Suprapubic skin (tissue), 4 donors: ENCODE measurements at regions not wholly inside any gene's neighbourhood (a gene's known extent, or its start where the extent isn't known, plus 50 kb on each side); places are given as distances from the start of the nearest gene placed in this dataset.
A peak's percentile ranks its signal among the peaks of the same experiment; 100 is the strongest.
"Not testable (repeated sequence)": the region's sequence is repeated elsewhere in the genome, so short reads cannot be mapped to it uniquely, and the experiment has no call there.

Source experiments
- DNase-seq, 2 donors: peaks; one replicate each; pipeline ENCODE4 v3.0.0-alpha.2; 2019; ENCODE audit warnings: low spot score in 2 of 2
- H3K27ac ChIP-seq: fragments of 200-600 bp; sonication (generic); one replicate; pipeline ENCODE4 v1.5.1; 2019
- H3K27me3 ChIP-seq: fragments of 200-600 bp; sonication (generic); one replicate; pipeline ENCODE4 v1.5.1; 2019
- H3K36me3 ChIP-seq: fragments of 200-600 bp; sonication (generic); one replicate; pipeline ENCODE4 v1.5.1; 2019
- H3K4me1 ChIP-seq: fragments of 200-600 bp; sonication (generic); one replicate; pipeline ENCODE4 v1.5.1; 2019
- H3K4me3 ChIP-seq: fragments of 200-600 bp; sonication (generic); one replicate; pipeline ENCODE4 v1.5.1; 2019; ENCODE audit warnings: mild to moderate bottlenecking
- H3K9me3 ChIP-seq: fragments of 200-600 bp; sonication (generic); one replicate; pipeline ENCODE4 v1.5.1; 2019
- CTCF ChIP-seq, 2 donors: fragments of 200-600 bp in 1 of 2; fragments of 450-650 bp in 1 of 2; sonication (generic) in 1 of 2; IDR thresholded peaks; one replicate each; pipeline ENCODE4 v1.5.1; 2016 to 2019; ENCODE audit warnings: antibody characterized with exemption in 2 of 2, mild to moderate bottlenecking in 1 of 2, moderate library complexity in 1 of 2
- EP300 ChIP-seq: sonication (generic); formaldehyde crosslinking; IDR thresholded peaks from one replicate; pipeline ENCODE4 v1.6.1; 2017; ENCODE audit warnings: antibody characterized with exemption
- POLR2A ChIP-seq, 2 donors: fragments of 450-650 bp; IDR thresholded peaks; one replicate each; pipeline ENCODE4 v1.6.1; 2017; ENCODE audit warnings: antibody characterized with exemption in 2 of 2, mild to moderate bottlenecking in 2 of 2, moderate library complexity in 2 of 2
- POLR2AphosphoS5 ChIP-seq, 3 donors: sonication (generic); formaldehyde crosslinking; IDR thresholded peaks; one replicate each; pipeline ENCODE4 v1.6.1; 2017; ENCODE audit warnings: antibody characterized with exemption in 3 of 3
- WGBS: methylation state at CpG from one replicate; pipeline ENCODE4 v1.1.5; 2018; 5-methylcytosine and 5-hydroxymethylcytosine counted together

DNA sequence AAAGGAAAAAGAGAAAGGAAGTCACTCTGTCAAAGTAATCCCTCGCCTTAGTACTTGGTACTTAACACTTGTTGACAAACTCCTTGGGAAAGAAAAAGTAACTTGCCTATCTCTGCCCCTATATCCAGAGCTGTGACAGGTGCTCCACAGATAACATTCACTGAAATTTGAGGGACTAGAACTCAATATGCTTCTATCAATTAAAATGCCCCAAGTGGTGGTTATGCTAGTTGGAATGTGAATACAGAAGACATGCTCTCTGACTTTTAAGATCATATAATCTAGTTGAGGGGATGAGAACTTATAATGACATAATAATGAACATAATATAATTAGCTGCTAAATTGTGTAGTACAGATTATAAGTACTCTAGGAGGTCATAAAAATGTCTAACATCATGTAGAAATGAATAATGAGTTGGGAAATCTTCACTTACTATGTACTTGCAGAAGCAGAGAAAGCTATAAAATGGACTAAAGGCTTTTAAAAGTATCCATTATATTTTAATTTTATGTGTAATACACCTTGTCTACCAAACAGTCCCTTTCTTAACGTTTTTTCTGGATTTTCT is 153.1 kb upstream of the CCDC54 start:
- Histone ChIP-seq H3K4me3 (no peak overlapping the region), H3K27me3 (no peaks in the 10 kb centered on the region), H3K4me1 (no peaks in the 10 kb centered on the region), H3K27ac (no peak overlapping the region), H3K36me3 (no peaks in the 10 kb centered on the region), H3K9me3 (no peaks in the 10 kb centered on the region)
- 68% methylated on average over 2 of the region's 2 CpGs for WGBS
- TF ChIP-seq POLR2AphosphoS5 (IDR thresholded peaks at IDR 0.05): no peak
- TF ChIP-seq POLR2A (IDR thresholded peaks at IDR 0.05): no peak
- no peak for TF ChIP-seq EP300
- TF ChIP-seq CTCF (IDR thresholded peaks at IDR 0.05): no peak
- DNase-seq: no peak

- WGBS: 90% methylated on average over 1 of the region's 1 CpG
- TF ChIP-seq CTCF (IDR thresholded peaks at IDR 0.05) (no peak), POLR2AphosphoS5 (IDR thresholded peaks at IDR 0.05) (no peak), POLR2A (IDR thresholded peaks at IDR 0.05) (no peak), EP300 (no peak)
- no peaks in the 10 kb centered on the region for H3K27me3 ChIP-seq
- H3K36me3 ChIP-seq: no peaks in the 10 kb centered on the region
- H3K9me3 ChIP-seq: no peaks in the 10 kb centered on the region
- no peak for DNase-seq
- H3K27ac ChIP-seq: no peak overlapping the region
- no peaks in the 10 kb centered on the region for H3K4me1 ChIP-seq
- no peak overlapping the region for H3K4me3 ChIP-seq
Measured at GRCh38 chr3:107227091-107227490, 150.1 kb upstream of the CCDC54 start.

GRCh38 chr3:107233877-107234276 is 143.4 kb upstream of the CCDC54 start:
- not testable (repeated sequence) for DNase-seq, H3K9me3 ChIP-seq, H3K27ac ChIP-seq, H3K27me3 ChIP-seq, H3K36me3 ChIP-seq, H3K4me1 ChIP-seq, H3K4me3 ChIP-seq
- 88% methylated on average over 4 of the region's 4 CpGs for WGBS

DNA sequence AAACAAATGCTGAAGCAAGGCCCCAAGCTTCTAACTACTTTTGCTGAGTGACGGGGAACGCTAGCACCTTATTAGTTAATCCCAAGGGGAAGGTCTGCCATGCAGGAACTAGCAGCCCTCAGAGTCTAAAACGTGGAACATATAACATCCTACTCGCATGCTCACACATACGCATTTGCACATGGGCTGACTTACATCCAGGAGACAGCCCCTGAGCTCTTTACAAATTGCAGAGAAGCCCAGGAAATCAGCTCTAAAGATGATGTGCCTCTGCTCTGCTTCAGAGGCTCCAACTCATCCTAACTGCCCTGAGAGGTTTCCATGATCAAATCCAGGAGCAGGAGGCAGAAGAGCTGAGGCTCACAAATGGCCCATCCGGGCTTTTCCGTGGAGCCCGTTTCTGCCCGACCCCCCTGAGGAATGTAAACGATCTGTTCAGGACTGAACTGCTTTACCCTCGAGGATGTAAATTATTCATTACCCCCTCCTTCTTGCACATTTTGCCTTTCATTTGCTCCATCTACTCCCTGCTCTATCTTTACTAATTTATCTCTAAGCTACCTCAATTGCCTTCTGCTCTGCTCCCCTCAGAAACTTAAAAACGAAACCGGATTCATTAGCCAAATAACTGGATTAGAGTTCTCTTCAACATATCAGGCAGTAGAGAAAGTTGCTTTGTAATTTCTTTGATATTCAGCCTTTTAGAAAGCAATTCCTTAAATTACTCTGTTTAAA is 141.9 kb upstream of the CCDC54 start:
- Histone ChIP-seq H3K27ac (peak overlapping the region; percentile 46), H3K4me1 (peaks cover 9% of the 10 kb centered on the region), H3K36me3 (no peaks in the 10 kb centered on the region), H3K9me3 (no peaks in the 10 kb centered on the region), H3K4me3 (peak overlapping the region; percentile 53), H3K27me3 (no peaks in the 10 kb centered on the region)
- DNase-seq: no peak
- 44% methylated on average over 13 of the region's 13 CpGs for WGBS
- no peak for TF ChIP-seq POLR2AphosphoS5 (IDR thresholded peaks at IDR 0.05)
- no peak for TF ChIP-seq EP300

GRCh38 chr3:107235928-107236315 is 141.3 kb upstream of the CCDC54 start:
- Histone ChIP-seq H3K4me3 (peak overlapping the region; percentile 53), H3K4me1 (peaks cover 10% of the 10 kb centered on the region), H3K36me3 (no peaks in the 10 kb centered on the region), H3K27me3 (no peaks in the 10 kb centered on the region), H3K9me3 (no peaks in the 10 kb centered on the region), H3K27ac (peak overlapping the region; percentile 46)
- 0% methylated on average over 5 of the region's 5 CpGs for WGBS
- DNase-seq: no peak
- TF ChIP-seq POLR2A (IDR thresholded peaks at IDR 0.05) (no peak), CTCF (IDR thresholded peaks at IDR 0.05) (peak; percentile 70 to 98)

- Histone ChIP-seq H3K4me3 (no peak overlapping the region), H3K27me3 (no peaks in the 10 kb centered on the region), H3K27ac (no peak overlapping the region), H3K36me3 (no peaks in the 10 kb centered on the region), H3K4me1 (peaks cover 18% of the 10 kb centered on the region), H3K9me3 (no peaks in the 10 kb centered on the region)
- 71% methylated on average over 4 of the region's 4 CpGs for WGBS
- TF ChIP-seq POLR2AphosphoS5 (IDR thresholded peaks at IDR 0.05) (no peak), CTCF (IDR thresholded peaks at IDR 0.05) (no peak), EP300 (no peak), POLR2A (IDR thresholded peaks at IDR 0.05) (no peak)
- DNase-seq: no peak
Measured at GRCh38 chr3:107236655-107237337, 140.4 kb upstream of the CCDC54 start.
